Stimulated activated CD8-positive, alpha-beta memory T cell treated with anti-CD3 and anti-CD28 coated beads, Interleukin-4, amount 100 ng/mL, for 24 hours (primary cell): ENCODE measurements at regions not wholly inside any gene's neighbourhood (a gene's known extent, or its start where the extent isn't known, plus 50 kb on each side); places are given as distances from the start of the nearest gene placed in this dataset.
"Not testable (repeated sequence)": the region's sequence is repeated elsewhere in the genome, so short reads cannot be mapped to it uniquely, and the experiment has no call there.

Experiments used
- DNase-seq: peaks from one replicate; pipeline ENCODE4 v3.0.0-alpha.2; 2020; ENCODE audit warnings: low read depth

DNA sequence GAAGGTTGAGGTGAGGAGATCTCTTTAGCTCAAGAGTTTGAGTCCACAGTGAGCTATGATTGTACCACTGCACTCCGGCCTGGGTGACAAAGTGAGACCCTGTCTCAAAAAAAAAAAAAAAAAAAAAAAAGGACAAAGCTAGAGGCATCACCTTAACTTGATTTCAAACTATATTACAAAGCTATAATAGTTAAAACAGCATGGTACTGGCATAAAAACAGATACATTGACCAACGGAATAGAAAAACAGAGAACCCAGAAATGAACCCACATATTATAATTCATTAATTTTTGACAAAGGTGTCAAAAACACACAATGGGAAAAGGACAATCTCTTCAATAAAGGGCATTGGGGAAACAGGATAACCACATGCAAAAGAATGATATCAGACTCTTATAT is 50.8 kb upstream of the MBOAT1 start:
- DNase-seq, result no peak

DNA sequence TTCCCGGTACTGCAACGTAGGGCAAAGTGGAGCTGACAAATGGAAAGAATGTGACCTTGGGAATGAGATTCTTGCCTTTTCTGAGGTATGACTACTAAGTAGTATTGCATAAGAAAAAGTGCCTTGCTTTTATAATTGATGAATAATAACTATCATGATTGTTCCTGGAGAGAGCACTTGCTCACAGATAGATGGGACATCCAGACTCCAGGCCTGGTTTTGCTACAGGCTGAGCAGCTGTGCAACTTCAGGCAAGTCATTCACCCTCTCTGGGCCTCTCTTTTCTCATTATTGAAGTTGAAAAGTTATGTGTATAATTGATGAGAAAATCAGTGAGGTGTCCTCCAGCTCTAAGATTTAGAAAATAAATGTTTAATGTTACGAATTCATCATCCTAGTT is 53.6 kb upstream of the MBOAT1 start:
- no peak for DNase-seq

- no peak for DNase-seq
These were observed 54.8 kb upstream of the MBOAT1 start for GRCh38 chr6:20266851-20267608.

GRCh38 chr6:20269181-20269580 is 56.9 kb upstream of the MBOAT1 start:
- DNase-seq, result no peak

DNA sequence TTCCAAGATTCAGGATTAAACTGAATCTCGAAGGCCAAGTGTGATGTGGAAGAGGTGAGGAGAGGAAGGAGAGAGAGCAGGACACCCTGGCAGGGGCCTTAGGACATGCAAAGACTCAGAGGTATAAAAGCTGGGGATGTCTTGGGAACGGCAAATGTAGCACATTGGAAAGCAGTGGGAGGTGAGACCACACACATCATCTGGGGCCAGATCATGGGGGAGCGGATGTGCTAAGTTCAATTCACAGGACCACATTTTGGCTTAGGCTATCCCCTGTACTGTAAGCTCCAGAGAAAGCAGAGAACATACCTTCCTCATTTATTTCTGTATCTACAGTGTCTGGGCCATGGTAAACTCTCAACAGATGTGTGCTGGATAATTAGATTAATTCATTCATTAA is 59.5 kb upstream of the MBOAT1 start:
- DNase-seq, result no peak

DNA sequence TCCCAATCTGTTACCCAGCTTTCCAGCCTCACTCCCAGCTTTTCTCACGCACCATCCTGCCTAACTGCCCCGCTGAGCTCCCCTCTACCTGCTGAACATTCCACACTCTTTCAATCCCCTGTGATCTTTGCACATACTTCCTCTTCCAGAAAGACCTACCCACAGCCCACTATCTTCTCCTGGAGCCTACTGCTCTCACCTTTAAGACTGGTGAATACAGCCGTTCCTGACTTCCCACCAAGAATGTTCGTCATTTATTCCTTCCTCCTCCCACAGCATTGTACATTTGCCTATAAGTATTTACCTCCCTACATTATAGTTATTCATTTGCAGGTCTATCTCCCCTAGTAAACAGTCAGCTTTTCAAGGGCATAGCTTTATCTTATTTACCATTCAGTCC is 61.9 kb upstream of the MBOAT1 start:
- no peak for DNase-seq

DNA sequence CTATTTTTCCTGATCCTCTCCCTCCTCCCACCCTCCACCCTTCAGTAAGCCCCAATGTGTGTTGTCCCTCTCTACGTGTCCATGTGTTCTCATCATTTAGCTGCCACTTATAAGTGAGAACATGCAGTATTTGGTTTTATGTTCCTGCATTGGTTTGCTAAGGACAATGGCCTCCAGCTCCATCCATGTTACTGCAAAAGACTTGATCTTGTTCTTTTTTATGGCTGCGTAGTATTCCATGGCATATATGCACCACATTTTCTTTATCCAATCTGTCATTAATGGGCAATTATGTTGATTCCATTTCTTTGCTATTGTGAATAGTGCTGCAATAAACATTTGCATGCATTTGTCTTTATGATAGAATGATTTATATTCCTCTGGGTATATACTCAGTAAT is 63.6 kb upstream of the MBOAT1 start:
- DNase-seq, result not testable (repeated sequence)

DNA sequence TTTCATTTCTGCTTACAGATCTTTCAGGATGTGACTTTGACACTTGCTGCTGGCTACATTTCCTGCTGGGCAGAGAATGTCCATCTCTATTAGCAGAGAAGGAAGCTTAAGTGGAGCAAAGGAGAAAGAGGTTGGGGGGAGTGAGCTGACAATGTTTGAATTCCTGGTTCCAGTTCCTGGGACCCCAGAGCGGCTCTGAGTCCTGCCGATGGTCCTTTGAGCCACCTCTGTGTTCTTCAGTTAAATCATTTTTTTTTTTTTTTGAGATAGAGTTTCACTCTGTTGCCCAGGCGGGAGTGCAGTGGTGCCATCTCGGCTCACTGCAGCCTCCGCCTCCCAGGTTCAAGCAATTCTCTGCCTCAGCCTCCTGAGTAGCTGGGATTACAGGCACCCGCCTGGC is 65.5 kb upstream of the MBOAT1 start:
- DNase-seq, result not testable (repeated sequence)

- no peak for DNase-seq
These were observed 66.8 kb upstream of the MBOAT1 start for GRCh38 chr6:20279051-20279450.

DNA sequence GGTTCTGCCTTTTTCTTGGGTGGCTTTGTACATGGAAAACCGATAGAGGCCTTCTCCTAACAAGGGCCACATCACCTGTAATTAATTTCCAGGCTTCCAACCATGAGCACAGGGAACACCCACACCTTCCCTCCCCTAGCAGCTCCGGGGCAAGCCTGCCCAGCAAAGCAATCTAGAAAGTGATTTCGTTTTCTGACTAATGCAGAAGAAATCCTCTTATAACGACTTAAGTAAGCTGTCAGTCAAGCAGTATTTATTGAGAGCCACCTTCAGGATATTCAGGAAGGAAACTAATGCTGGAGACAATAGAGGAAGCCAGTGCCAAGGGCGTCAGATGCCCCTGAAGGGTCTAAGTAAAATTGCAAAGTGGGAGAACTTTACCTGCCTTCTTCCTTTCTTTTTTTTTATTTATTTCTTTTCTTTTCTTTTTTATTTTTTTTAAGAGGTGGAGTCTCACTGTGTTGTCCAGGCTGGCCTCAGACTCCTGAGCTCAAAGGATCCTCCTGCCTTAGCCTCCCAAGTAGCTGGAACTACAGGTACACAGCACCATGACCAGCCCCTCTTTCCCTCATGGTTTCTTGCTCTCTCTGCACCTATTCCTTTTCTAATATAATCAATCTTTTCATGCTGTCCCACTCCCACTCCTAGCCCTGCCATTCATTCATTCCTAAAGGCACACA is 67.5 kb upstream of the MBOAT1 start:
- no peak for DNase-seq

DNA sequence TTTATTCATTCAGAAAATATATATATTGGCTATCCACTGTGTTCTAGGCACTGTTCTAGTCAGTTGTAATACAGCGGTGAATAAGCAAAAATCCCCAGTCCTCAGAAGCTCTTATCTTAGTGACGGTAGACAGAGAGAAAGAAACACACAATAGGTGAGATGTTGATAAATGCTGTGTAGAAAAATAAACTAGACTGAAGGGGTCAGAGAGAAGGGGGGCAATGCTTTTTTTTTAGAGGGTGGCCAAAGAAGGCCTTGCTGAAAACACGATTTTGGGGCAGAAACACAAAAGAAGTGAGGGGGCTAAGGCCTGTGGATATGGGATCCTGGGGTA is 68.0 kb upstream of the MBOAT1 start:
- no peak for DNase-seq

DNA sequence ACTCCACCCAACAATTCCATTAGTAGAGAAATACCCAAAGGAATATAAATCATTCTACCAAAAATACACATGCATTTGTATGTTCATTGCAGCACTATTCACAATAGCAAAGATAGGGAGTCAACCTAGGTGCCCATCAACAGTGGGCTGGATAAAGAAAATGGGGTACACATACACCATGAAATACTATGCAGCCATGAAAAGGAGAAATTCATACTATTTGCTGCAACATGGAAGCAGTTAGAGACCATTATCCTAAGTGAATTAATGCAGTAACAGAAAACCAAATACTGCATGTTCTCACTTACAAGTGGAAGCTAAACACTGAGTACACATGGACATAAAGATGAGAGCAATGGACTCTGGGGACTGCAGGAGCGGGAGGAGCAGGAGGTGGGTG is 72.4 kb upstream of the MBOAT1 start:
- no peak for DNase-seq

DNA sequence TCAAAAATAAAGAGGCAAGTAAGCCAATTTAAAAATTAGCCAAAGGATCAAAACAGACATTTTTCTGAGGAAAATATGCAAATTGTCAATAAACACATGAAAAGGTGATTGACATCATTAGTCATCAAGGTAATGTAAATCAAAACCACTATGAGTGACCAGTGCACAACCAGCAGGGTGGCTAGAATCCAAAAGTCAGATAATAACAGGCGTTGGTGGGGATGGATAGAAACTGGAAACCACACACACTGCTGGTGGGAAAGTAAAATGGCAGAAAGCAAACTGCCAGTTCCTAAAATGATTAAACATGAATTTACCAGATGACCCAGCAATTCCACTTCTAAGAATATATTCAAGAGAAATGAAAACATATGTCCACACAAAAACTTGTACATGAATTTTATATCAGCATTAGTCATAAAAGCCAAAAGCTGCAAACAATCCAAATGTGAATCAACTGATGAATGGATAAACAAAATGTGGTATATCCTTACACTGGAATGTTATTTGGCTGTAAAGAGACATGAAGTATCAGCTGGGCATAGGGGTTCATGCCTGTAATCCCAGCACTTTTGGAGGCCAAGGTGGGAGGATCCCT is 74.8 kb upstream of the MBOAT1 start:
- no peak for DNase-seq

DNA sequence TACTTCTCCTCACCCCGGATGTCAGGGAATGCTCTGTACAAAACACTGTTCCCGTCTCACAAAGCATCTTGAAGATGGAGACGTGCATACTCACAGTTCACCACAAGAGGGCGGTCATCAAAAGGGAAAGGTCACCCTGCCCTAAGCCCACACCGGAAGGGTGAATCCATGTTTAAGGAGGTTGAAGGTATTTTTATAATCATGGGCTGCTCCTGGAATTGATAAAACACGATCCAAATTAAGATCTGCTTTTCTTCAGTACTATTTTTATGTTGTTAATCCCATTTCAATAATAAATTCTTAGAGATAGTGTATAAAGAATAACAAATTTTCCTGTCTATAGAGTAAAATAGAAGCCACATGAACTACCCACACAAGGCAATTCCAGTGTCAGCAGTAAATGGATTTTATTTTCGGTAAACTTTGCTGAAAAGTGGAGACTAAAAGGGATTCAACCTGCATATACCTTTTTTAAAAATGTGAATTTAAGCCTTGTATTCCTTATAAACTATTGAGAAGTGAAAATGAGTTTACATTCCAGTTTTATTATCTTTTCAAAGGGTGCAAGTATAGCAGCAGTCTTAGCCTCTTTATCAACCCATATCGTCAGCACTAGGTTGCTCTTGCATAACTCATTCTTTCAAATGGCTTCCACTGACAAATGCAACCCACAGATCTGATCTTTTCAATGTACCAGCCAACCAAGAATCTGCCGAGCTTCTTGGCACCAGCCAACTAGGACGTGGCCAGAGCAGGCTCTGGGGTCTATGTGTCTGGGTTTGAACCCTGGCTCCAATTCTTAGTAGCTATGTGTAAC is 79.7 kb upstream of the MBOAT1 start:
- peak; percentile 63 for DNase-seq

DNA sequence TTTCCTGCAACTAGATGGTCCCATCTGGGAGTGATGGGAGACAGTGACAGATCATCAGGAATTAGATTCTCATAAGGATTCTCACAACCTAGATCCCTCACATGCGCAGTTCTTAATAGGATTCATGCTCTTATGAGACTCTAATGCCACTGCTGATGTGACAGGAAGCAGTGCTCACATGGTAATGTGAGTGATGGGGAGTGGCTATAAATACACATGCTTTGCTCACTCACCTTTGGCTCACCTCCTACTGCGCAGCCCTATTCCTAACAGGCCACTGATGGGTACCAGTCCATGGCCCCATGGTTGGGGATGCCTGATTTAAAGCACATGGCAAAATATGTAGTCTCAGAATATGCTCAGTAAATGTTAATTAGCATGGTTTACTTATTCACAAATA is 80.6 kb upstream of the MBOAT1 start:
- DNase-seq, result no peak

DNA sequence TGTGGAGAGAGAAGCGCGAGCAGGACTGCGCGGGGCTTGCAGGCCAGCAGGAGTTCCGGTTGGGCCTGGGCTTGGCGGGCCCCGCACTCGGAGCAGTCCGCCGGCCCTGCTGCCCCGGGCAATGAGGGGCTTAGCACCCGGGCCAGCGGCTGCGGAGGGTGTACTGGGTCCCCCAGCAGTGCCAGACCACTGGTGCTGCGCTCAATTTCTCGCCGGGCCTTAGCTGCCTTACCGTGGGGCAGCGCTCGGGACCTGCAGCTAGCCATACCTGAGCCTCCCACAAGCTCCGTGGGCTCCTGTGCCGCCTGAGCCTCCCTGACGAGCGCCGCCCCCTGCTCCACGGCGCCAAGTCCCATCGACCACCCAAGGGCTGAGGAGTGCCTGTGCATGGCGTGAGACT is 89.0 kb upstream of the MBOAT1 start:
- DNase-seq, result no peak

GRCh38 chr6:20302168-20302567 is 89.9 kb upstream of the MBOAT1 start:
- DNase-seq, result no peak

GRCh38 chr6:20302702-20303251 is 90.5 kb upstream of the MBOAT1 start:
- no peak for DNase-seq

DNA sequence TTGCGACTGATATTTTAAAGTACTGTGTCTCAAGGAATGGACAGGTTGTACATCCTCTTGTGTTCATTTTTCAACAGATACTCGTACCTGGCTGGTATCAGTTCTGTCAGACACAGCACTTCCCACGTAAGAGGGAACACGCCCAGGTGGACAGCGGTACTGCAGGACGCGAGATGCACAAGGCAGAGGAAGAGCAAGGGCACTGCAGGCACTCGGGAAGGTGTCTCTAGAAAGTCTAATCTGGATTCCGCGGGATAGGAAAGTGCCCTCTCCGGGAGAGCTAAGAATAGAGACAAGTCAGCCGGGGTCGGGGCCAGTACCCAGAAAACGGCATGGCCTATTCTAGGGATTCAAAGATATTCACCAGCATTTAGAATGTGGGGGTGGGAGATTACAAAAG is 94.2 kb upstream of the MBOAT1 start:
- DNase-seq, result no peak

DNA sequence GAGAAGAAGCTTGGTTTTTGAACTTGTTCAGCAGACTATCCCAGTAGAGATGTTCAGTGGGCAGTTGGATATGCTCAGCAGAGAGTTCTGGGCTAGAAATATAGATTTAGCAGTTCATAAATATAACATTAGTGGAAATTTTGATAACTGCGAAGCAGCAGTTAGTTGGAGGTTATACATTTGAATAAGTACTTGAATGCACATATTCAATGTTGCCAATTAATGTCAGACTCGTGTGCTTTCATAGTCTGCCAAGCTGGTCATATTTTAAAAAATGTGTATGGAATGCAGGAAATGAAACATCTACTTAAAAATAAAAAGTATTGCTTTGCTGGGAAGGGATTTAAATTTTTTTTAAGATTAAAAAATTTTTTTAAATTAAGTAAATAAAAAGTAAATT is 92.5 kb upstream of the E2F3 start:
- DNase-seq, result no peak

DNA sequence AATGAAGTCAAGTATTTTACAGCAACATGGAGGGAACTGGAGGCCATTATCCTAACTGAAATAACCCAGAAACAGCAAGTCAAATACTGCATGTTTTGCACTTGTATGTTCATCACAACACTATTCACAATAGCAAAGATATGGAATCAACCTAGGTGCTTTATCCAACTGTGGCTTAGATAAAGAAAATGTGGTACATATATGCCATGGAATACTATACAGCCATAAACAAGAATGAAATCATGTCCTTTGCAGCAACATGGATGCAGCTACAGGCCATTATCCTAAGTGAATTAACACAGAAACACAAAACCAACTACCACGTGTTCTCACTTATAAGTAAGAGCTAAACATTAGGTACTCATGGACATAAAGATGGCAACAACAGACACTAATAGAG is 91.5 kb upstream of the E2F3 start:
- no peak for DNase-seq

GRCh38 chr6:20312606-20313005 is 89.1 kb upstream of the E2F3 start:
- no peak for DNase-seq

DNA sequence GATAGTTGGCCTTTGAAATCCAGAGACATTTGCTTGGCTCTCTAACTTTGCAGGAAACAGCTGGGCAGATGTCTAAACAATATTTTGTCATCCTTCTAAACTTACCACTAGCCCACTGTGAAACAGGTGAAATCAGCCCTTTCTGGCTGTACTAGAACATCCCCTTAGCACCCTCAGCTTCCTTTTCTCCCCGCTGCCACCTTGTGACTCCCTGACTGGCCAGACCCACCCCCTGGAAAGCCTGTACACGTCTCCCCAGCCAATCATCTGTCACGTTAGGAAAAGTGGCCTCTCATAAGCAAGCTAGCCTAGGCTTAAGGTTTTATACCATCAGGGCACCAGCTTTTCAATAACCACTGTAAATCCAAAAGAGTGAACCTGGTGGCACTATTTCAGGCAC is 88.6 kb upstream of the E2F3 start:
- DNase-seq, result no peak
